ENCODE measurements at regions not wholly inside any gene's neighbourhood (a gene's known extent, or its start where the extent isn't known, plus 50 kb on each side); places are given as distances from the start of the nearest gene placed in this dataset.

GRCh38 chr5:18216016-18216415 lies 581.8 kb downstream of the TAF11L14 start:
- TF ChIP-seq CTCF (IDR thresholded peaks at IDR 0.05) (no peak), POLR2A (IDR thresholded peaks at IDR 0.05) (no peak), POLR2AphosphoS5 (IDR thresholded peaks at IDR 0.05) (no peak)
